WTC11 (cell line): ENCODE measurements at regions not wholly inside any gene's neighbourhood (a gene's known extent, or its start where the extent isn't known, plus 50 kb on each side); places are given as distances from the start of the nearest gene placed in this dataset.

Experiments
- ATAC-seq: fragments of 200-7000 bp; cut with Tn5 transposase; 2 replicates; pipeline ENCODE4 v1.10.0; 2021; ENCODE audit warnings: mild to moderate bottlenecking, moderate library complexity
- CTCF ChIA-PET: fragments of 300-600 bp; sonication (Branson Sonifier 250); formaldehyde crosslinking; loops from one replicate; lab custom pipeline; 2021; ENCODE audit warnings: antibody characterized with exemption; lab: Charles Lee
- POLR2A ChIA-PET: fragments of 350-600 bp; sonication (Branson Sonifier 250); formaldehyde crosslinking; loops from one replicate; lab custom pipeline; 2021; ENCODE audit warnings: antibody characterized with exemption; lab: Charles Lee
- DNase-seq: peaks from one replicate; pipeline ENCODE4 v3.0.0; 2021; ENCODE audit warnings: low spot score
- H3K27ac Mint-ChIP-seq: 2 replicates; pipeline ENCODE4 v1.8.0; 2021; ENCODE audit warnings: mixed read lengths
- H3K27me3 Mint-ChIP-seq: 2 replicates; pipeline ENCODE4 v1.8.0; 2021; ENCODE audit warnings: low read depth, mild to moderate bottlenecking, moderate library complexity, mixed read lengths
- H3K36me3 Mint-ChIP-seq: 2 replicates; pipeline ENCODE4 v1.8.0; 2021; ENCODE audit warnings: mixed read lengths
- H3K4me1 Mint-ChIP-seq: 2 replicates; pipeline ENCODE4 v1.8.0; 2022; ENCODE audit warnings: mixed read lengths
- H3K4me3 Mint-ChIP-seq: 2 replicates; pipeline ENCODE4 v1.8.0; 2021; ENCODE audit warnings: mild to moderate bottlenecking, moderate library complexity, mixed read lengths
- H3K9me3 Mint-ChIP-seq: 2 replicates; pipeline ENCODE4 v1.8.0; 2021; ENCODE audit warnings: mixed read lengths
- ATF2 ChIP-seq: sonication (generic); formaldehyde crosslinking; IDR thresholded peaks from 2 replicates; pipeline ENCODE4 v1.8.1; 2022; ENCODE audit warnings: low read depth, missing genetic modification reagents, borderline replicate concordance
- CDX4 ChIP-seq: fragments of 250-450 bp; sonication (Bioruptor Pico); IDR thresholded peaks from 2 replicates; pipeline ENCODE4 v1.9.0; 2021; ENCODE audit warnings: moderate library complexity, mild to moderate bottlenecking, inconsistent platforms, borderline replicate concordance
- CREM ChIP-seq: sonication (generic); formaldehyde crosslinking; IDR thresholded peaks from 2 replicates; pipeline ENCODE4 v1.8.1; 2022; ENCODE audit warnings: mild to moderate bottlenecking, missing genetic modification reagents, moderate library complexity
- FOXJ3 ChIP-seq: sonication (generic); formaldehyde crosslinking; IDR thresholded peaks from 2 replicates; pipeline ENCODE4 v1.9.0; 2021; ENCODE audit warnings: missing genetic modification reagents, mild to moderate bottlenecking, borderline replicate concordance
- GTF2I ChIP-seq: fragments of 250-450 bp; sonication (Bioruptor Pico); conservative IDR thresholded peaks from 2 replicates; pipeline ENCODE4 v1.4.0; 2021; ENCODE audit warnings: mild to moderate bottlenecking
- IRF1 ChIP-seq: sonication (generic); formaldehyde crosslinking; IDR thresholded peaks from 2 replicates; pipeline ENCODE4 v1.8.0; 2023; ENCODE audit warnings: missing genetic modification reagents
- NFATC4 ChIP-seq: fragments of 250-450 bp; sonication (Bioruptor Pico); IDR thresholded peaks from 2 replicates; pipeline ENCODE4 v1.9.0; 2021; ENCODE audit warnings: mild to moderate bottlenecking
- RORB ChIP-seq: fragments of 250-450 bp; sonication (Bioruptor Pico); IDR thresholded peaks from 2 replicates; pipeline ENCODE4 v1.9.0; 2021; ENCODE audit warnings: mild to moderate bottlenecking
- USF2 ChIP-seq: sonication (generic); formaldehyde crosslinking; IDR thresholded peaks from 2 replicates; pipeline ENCODE4 v1.8.1; 2023; ENCODE audit warnings: mild to moderate bottlenecking, missing genetic modification reagents, moderate library complexity
- ZNF281 ChIP-seq: sonication (generic); formaldehyde crosslinking; IDR thresholded peaks from 2 replicates; pipeline ENCODE4 v1.8.0; 2023; ENCODE audit warnings: mild to moderate bottlenecking, missing genetic modification reagents
- ZNF396 ChIP-seq: fragments of 250-450 bp; sonication (Bioruptor Pico); IDR thresholded peaks from 2 replicates; pipeline ENCODE4 v1.8.0; 2021; ENCODE audit warnings: mild to moderate bottlenecking, moderate library complexity, borderline replicate concordance
- ZNF425 ChIP-seq: fragments of 250-450 bp; sonication (Bioruptor Pico); conservative IDR thresholded peaks from 2 replicates; pipeline ENCODE4 v1.9.0; 2021; ENCODE audit warnings: mild to moderate bottlenecking
- ZNF512 ChIP-seq: sonication (generic); formaldehyde crosslinking; IDR thresholded peaks from 2 replicates; pipeline ENCODE4 v1.8.1; 2022; ENCODE audit warnings: missing genetic modification reagents, borderline replicate concordance
- ZNF532 ChIP-seq: fragments of 250-450 bp; sonication (Bioruptor Pico); IDR thresholded peaks from 2 replicates; pipeline ENCODE4 v1.9.0; 2021; ENCODE audit warnings: mild to moderate bottlenecking, borderline replicate concordance

- CTCF ChIA-PET: no interaction called here
- Mint-ChIP-seq H3K4me1 (peaks cover 7% of the 10 kb centered on the region), H3K4me3 (no peak overlapping the region), H3K9me3 (peaks cover 3% of the 10 kb centered on the region), H3K27ac (no peak overlapping the region), H3K27me3 (no peaks in the 10 kb centered on the region), H3K36me3 (no peaks in the 10 kb centered on the region)
- POLR2A ChIA-PET: no interaction called here
- TF ChIP-seq ZNF281 (no peak), RORB (CRISPR knock-in tag) (no peak), GTF2I (CRISPR knock-in tag) (no peak), FOXJ3 (no peak), ZNF532 (no peak), ZNF396 (CRISPR knock-in tag) (no peak), CDX4 (CRISPR knock-in tag) (no peak), CREM (CRISPR knock-in tag) (no peak), ZNF512 (CRISPR knock-in tag) (no peak), ATF2 (CRISPR knock-in tag) (no peak)
- no peak for ATAC-seq
- no peak for DNase-seq
These were observed 284.4 kb downstream of the IPMK start for GRCh38 chr10:57983281-57983791.

- Mint-ChIP-seq H3K27ac (no peak overlapping the region), H3K4me1 (peaks cover 7% of the 10 kb centered on the region)
These were observed 285.6 kb downstream of the IPMK start for GRCh38 chr10:57982091-57982490.

More at GRCh38 chr10:57982091-57982490, 285.6 kb downstream of the IPMK start:
- no peak overlapping the region for H3K4me3 Mint-ChIP-seq
- no peaks in the 10 kb centered on the region for H3K27me3 Mint-ChIP-seq
- ATAC-seq: no peak
- ChIA-PET CTCF (no interaction called here), POLR2A (no interaction called here)
- no peak for TF ChIP-seq NFATC4 (CRISPR knock-in tag)
- TF ChIP-seq IRF1 (CRISPR knock-in tag): no peak
- no peak for TF ChIP-seq USF2 (CRISPR knock-in tag)
- no peak for TF ChIP-seq ZNF425
- DNase-seq: no peak
- H3K9me3 Mint-ChIP-seq: peaks cover 15% of the 10 kb centered on the region
- H3K36me3 Mint-ChIP-seq: peaks cover 7% of the 10 kb centered on the region
